HG02943 (cell line): ENCODE measurements at regions not wholly inside any gene's neighbourhood (a gene's known extent, or its start where the extent isn't known, plus 50 kb on each side); places are given as distances from the start of the nearest gene placed in this dataset.
"Not testable (repeated sequence)": the region's sequence is repeated elsewhere in the genome, so short reads cannot be mapped to it uniquely, and the experiment has no call there.

Source experiments
- ATAC-seq: cut with Tn5 transposase; IDR thresholded peaks from one replicate; pipeline ENCODE4 v1.9.1; 2021; ENCODE audit warnings: mild to moderate bottlenecking, low read depth, moderate library complexity; ENCODE audit not compliant: unreplicated experiment

DNA sequence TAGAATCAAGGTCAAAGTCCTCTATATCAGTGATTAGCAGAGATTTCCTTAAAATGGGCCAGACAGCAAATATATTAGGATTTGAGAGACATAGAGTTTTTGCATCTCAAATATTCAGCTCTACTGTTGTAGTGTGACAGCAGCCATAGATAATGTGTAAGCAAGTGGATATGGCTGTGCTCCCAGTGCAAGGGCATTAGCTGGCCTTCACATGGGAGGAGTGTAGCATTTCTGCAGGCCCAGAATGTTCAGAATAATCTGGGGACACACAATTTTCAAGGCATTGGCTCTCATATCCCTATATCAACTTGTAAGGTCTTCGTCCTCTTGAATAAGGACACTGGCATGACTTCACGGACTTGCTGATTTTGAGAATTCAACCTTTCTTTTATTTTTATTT, 402.3 kb upstream of the ADAMTS5 start:
- ATAC-seq = no peak

DNA sequence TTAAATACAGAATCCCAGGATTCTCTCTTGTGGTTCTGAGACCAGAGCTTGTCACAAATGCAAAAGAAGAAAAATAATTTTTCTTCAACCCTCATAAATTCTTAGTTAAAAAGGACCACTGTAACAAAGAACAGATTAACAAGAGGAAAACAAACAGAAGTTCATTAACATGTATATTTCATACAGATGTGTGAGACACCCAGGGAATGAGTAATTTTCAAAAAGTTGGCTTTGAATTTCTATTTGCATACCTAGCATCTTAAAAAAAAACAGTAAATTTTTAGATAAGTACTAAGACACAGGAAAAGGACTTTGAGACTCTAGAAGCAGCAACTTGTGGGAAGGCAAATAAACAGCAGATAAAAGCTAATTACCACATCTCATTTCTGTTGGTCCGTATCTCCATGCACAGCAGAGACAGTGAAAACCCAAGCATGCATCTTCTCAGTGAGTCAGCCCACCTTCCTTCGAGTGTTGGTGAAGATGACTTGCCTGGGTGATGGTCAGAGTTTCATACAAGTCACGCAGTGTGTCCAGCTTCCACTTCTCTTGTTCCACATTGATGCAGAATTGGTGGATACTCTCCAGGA, 399.9 kb upstream of the ADAMTS5 start:
- no peak for ATAC-seq

DNA sequence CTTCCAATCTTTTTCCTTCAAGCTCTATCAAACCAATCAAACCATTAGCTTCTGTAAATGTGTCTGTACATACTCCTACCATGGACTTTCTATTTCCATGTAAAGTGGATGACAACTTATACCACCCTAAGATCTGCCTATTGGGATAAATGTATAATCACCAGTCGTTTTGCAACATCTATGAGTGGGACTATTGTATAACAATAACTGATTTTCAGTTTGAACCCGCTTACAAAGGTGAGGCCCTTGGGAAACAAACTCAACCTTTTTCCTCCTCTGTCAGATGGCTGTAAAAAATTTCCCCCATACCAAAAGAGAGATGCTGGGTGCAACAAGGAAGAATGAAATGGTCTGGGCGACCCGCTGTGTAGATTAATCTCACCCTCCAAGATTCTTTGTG, 399.1 kb upstream of the ADAMTS5 start:
- ATAC-seq = no peak

DNA sequence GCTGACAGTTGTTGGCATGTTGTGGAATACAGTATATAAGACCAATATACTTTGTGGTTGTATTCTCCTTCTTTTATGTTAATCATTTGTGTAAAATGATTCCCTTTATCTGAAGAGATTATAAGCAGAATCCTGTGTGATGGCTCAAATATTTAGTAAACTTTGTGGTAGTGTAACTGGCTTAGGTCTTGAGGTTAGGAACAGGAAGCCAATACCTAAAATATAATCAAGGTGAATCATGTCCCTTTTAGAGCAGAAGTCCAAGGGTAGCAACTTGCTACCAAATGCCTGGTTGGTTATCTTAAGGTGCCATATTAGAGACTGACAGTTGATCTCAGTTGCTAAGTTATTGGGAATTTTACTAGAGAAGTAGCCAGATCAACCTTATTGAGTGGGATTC, 398.5 kb upstream of the ADAMTS5 start:
- ATAC-seq = no peak

DNA sequence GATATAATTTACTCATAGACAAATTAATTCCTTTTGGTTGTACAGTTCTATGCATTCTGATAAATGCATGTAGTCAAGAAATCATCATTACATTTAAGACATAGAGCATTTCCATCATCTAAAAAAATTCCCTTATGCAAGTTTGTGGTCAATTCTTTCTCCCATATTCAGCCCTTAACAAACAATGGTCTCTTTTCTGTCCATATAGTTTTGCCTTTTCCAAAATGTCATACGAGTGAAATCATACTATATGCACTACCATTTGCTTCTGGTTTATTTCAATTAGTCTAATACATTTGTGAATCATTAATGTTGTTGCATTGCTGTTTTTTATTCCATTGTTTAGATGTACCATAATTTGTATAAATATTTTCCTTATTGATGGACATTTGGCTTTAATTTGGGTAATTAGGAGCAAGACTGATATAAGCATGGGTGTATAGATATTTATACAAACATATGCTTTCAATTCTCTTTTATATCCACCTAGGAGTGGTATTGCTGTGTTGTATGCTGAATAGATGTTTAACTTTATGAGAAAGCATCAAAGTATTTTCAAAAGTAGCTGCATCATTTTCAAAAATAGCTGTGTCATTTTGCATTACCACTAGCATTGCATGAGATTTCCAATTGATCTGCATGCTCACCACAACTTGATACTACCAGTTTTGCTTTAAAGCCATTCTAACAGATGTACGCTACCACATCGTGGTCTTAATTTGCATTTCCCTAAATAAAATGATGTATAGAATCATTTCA, 397.0 kb upstream of the ADAMTS5 start:
- no peak for ATAC-seq

DNA sequence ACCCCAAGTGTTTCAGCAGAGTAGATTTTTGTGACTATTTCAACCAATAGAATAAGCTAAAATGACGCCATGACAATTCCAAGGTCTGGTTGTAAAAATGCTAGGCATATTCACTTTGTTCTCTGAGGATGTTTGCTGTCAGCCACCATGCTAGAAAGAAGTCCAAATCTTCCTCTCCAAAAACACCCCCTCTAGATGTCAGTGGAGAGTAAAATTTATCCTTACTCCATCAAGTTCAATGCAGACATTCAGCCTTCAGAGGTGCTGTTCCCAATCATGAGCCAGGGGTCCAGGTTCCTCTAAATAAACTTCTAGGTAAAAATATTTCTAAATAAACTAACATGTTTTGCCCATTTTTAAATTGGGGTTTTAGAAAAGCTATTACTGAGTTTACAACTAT, 395.4 kb upstream of the ADAMTS5 start:
- no peak for ATAC-seq

DNA sequence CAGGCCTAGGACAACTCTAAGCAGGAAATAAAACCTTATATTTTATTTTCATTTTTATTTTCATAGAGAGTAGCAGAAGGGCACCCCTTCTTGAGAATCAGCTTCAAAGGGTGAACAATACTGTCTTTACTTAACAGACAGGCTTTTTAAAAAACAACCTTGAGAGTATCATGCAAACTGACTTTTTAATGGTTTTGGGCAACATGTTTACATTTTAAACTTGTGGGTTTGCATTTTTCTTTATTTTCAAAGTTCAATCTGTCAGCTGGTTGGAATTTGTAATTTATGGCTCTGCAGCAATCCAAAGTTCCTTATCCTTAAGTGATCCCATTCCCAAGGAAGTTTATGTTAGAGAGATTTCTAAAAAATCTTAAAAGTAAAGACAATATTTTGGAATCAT, 392.3 kb upstream of the ADAMTS5 start:
- no peak for ATAC-seq

DNA sequence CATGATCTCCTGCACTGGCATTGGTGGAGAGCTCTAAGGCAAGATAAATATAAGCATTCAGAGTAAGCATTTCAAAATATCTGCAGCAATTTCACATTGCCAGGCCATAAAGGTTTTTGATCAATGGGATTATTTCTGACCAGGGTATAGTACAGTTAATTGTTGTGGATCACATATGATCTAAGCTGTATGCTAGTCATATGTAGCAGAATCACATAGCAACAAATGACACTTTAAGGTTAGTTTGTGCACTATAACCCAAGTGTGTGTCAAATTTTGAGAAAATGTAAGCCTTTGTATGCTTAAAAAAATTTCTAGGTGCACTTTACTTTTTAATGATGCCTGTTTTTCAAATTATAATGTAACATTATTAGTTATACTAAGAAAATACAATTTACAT, 386.0 kb upstream of the ADAMTS5 start:
- no peak for ATAC-seq

DNA sequence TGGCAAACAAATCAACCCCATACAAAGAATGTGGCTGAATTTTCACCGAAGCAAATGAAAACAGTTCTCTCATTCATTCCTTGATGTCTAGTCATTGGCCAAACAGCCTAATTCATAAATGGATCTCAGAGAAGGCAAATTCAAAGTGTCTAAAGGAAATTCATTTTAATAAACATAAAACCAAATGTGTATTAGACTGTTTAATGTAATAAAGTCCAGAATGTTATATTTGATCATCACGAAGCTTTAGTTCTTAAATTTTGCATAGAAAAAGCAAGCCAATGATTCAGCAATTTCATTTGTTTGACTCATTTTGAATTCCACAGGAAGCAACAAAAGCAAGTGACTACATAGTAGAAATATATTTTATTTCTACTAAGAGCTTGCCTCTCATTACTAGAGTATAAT, 379.2 kb upstream of the ADAMTS5 start:
- ATAC-seq = no peak

DNA sequence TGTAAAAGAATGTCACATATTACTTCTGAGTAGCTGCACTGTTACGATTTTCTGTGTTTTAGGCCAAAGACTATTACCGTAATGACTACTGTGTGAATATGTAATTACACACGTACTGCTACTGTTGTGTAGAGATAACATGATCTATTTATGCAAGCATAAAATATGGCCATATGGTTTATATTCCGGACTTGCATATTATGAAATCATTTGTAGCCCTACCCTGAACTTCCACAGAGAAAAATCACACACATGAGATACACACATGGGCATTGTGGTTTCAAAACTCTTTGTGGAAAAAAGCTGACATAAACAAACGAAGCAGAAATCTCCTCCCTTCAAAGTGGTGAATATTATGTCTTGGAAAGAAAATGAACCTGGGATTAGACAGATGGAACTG, 373.0 kb upstream of the ADAMTS5 start:
- no peak for ATAC-seq

DNA sequence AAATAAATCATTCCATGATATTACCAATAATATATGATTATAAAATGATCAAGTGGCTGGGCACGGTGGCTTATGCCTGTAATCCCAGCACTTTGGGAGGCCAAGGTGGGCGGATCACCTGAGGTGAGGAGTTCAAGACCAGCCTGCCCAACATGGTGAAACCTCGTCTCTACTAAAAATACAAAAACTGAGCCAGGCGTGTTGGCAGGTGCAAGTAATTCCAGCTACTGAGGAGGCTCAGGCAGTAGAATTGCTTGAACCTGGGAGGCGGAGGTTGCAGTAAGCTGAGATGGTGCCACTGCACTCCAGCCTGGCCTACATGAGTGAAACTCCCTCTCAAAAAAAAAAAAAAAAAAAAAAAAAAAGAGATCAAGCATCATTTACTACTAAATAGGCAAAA, 371.1 kb upstream of the ADAMTS5 start:
- not testable (repeated sequence) for ATAC-seq

DNA sequence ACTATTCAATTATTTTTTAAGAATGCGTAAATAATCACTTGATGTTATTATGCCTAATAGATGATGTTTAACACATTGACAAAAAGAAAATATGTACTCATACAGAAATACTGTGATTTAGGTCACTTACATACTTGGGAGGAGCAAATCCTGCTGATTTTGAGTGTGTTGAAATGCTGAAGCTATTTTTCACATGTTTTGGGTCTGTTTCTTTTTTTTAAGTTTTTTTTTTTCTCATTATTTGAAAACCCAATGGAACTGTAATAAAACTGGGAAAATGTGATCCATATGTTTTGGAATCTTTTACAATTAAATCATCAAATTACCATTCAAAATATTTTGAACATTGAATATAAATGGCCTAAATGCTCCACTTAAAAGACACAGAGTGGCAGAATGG, 366.2 kb upstream of the ADAMTS5 start:
- ATAC-seq = no peak

DNA sequence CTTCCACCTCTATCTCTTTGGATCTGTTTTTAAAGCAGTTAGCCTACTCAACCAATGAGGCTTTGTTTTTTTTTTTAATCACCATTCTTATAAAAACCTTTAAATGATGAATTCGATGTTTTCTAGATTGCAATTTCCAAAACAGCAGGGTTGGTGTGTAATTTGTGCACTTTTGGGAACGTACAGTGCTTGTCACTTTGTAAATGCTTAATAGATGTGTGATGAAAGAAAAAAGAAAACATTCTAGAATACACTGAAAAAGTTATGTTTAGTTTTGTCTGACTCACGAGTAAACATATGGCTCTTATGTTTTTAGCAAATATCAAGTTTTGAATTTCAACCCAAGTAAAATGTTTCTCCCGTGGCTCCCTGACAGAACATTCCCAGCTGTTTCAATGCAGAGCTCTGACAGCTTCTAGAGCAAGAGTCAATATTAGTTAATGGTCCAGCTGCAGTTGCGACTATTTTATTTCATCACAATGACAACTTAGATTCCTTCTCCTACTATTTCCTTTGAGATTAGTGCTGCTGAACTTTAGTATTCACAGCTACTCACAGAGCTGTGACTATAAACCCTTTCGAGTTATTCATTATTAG, 362.5 kb upstream of the ADAMTS5 start:
- no peak for ATAC-seq

DNA sequence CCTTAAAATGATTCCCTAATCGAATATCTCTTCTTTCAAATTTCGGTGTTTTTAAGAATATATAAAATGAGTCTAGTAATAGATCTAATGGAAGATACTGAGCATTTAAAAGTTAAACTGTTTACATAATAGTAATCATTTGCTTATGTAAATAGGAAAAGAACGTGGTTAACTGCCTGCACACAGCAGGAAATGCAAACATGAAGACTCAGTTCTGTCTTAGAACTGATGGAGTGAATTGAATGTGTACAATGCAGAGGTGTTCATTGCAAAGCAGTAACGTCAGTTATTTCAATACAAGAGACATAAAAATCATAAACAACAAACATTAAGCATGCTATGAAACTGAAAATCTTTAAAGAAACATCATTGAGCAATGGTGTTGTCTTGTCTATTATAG, 359.4 kb upstream of the ADAMTS5 start:
- ATAC-seq = no peak

DNA sequence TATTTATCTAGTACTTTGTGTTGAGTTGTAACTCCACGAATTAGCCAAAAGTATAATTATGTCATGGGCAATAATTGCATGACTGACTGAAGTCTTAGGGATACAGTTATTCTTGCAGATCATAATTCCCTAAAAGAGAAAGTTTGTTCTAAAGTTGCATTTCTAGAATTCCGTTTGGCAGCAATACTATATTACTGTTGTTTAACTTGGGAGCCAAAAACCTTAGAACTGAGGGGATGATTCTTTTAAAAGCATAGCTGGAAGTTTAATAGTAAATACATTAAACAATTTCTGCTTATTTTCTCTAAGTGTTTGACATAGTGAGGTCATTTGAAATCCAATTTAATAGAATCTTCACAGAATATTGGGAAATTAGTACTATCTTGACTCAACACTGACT, 356.4 kb upstream of the ADAMTS5 start:
- no peak for ATAC-seq

DNA sequence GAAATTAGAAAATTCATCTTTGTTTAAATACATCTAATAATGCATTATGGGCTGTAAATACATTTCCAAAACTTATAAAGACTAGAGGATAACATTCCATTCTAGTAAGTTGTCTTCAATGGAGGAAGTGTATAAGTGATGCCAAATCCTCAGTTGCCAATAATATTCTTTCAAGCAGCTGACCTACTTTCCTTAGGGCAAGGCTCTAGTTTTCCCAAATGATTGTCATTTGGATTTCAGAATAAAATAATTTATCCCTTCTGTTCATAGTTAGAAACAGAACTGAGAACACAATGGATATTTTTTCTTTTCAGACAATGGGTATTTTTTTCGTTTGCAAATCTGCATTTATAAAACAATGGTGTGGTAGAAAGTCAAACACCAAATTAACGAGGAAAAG, 354.9 kb upstream of the ADAMTS5 start:
- no peak for ATAC-seq

DNA sequence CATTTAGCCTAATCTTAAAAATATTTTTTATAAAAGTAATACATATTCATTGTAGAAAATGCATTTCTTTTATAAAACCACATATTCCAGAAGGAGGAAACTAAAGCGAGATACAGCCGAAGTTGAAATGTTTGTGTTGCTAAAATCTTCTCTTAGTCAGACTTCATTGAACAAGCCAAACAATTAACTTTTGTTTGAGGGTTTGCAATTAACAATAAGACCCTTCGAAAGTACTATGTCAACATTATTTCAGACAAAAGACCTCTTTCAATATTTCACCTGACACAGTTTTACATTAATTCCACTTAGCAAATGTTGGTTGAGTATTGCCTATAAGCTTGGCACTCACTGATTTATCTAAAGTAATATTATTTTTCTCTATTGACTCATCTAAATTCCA, 354.0 kb upstream of the ADAMTS5 start:
- ATAC-seq = no peak

DNA sequence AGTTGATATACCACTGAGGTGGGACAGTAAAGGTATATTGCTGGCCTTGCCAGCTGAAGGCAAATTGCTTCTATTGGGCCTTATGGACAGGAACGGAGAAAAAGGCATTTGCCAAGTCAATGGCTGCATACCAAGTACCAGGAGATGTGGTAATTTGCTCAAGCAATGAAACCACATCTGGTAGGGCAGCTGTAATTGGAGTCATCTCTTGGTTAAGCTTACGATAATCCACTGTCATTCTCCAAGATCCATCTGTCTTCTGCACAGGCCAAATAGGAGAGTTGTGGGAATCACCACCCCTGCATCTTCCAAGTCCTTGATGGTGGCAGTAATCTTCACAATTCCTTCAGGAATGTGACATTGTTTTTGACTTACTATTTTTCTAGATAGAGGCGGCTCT, 350.7 kb upstream of the ADAMTS5 start:
- ATAC-seq = not testable (repeated sequence)

DNA sequence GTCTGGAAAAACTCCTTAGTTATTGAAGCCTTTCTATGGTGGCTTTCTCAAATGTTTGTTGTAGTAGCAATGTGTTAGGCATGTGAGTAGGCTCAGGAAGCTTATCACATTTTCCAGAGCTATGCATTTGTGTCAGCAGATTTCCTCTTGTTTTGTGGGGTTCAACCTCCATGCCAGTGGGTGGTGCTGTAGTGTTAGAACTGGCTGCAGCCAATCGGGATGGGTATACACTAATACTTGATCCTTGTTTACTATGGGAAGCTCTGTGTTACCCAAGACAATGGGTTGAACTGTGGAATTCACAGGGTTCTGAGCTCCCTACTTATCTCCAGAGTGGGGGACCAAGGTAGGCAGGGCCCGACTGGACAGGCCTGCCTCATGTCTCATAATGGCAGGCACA, 348.5 kb upstream of the ADAMTS5 start:
- ATAC-seq = no peak

DNA sequence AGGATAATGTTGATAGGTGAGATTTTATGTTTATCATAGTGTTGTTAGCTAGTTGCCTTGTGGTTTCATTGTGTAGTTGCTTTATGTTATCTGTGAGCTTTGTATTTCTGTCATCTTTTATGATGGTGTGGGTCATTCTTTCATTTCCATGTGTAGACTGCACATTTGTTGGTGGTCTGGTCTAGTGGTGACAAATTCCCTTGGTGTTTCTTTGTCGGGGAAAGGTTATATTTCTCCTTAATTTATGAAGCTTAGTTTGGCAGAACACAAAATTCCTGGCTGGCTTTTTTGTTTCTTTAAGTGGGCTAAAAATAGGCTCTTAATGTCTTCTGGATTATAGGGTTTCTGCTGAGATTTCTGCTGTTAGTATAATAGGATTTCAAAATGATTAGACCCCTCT, 347.2 kb upstream of the ADAMTS5 start:
- ATAC-seq = no peak

DNA sequence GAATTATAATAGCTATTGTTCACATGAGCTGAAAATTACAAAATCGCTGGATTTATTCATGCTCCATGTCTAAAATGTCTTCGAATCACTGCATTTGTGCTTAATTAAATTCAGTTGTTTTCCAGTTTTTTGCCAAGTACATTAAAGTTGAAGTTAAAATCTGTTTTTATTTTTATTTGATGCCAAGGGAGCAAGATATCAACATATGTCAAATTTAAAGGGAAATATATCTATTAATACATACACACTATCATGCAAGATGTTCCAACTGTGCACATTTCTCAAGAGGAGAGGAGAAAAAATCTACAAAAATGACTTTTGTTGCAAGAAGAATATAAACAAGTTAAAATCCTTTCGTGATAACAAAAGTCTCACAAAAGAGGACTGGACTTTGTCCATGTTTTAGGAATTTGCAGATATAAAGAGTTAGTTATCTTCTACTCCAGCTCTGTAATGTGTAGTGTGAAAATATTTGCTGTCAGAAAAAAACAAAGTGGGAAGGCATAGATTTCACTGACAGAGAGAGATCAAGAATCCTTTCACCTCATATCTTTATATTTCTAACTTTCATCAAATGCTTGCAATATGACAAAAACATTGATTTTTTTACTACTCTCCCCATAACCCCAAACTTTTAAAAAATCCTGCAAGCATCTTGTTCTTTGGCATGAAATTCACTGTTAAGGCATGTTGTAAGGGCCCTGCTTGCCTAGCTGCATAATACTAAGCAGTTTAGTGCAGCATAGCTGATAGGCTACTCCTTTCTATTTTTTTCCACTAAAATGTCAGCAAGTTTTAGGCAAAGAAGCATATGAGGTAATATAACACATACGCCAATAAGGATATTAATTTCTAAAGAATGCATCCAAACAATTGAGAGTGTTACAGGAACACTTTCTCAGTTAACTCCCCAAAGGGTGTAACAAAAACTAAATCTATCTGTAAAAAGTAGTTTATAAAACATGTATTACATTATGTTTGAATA, 340.2 kb upstream of the ADAMTS5 start:
- ATAC-seq = no peak
